ENCODE measurements at regions not wholly inside any gene's neighbourhood (a gene's known extent, or its start where the extent isn't known, plus 50 kb on each side); places are given as distances from the start of the nearest gene placed in this dataset.
"Not testable (repeated sequence)": the region's sequence is repeated elsewhere in the genome, so short reads cannot be mapped to it uniquely, and the experiment has no call there.

DNA sequence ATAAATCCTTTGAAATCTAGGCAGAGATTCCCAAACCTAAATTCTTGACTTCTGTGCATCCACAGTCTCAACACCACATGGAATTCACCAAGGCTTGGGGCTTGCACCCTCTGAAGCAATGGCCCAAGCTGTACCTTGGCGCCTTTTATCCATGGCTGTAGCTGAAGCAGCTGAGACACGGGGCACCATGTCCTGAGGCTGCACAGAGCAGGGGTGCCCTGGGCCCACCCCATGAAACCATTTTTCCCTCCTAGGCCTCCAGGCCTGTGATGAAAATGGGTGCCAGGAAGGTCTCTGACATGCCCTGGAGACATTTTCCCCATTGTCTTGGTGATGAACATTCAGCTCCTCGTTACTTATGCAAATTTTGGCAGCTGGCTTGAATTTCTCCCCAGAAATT, 158.6 kb upstream of the NUDT12 start:
- DNase-seq = no peak
- in situ Hi-C loops (cut with HindIII; ENCODE audit: low pct_ligation_motif_present, low pct_unique_long_range_greater_than_20kb, low sequenced_read_pairs) = no loop called here

DNA sequence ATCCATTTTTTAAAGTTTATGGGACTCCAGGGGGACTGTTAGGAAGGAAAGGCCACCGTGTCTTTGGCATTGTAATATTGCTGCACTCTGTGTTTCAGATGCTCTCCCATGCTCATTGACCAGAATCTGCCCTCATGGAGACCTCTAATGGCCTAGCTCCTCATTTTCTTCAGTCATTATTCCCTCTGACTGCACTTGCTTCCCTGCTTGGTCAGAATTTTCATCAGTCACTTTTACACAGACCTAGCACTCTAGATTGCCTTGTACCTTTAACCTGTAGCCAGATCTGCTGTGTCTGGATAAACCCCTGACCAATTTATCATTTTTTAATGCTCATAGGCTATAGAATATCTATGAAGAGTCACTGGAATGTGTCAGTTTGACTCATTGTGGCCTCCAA, 155.5 kb upstream of the NUDT12 start:
- in situ Hi-C loops (cut with HindIII; ENCODE audit: low pct_ligation_motif_present, low pct_unique_long_range_greater_than_20kb, low sequenced_read_pairs) = no loop called here
- DNase-seq = no peak

DNA sequence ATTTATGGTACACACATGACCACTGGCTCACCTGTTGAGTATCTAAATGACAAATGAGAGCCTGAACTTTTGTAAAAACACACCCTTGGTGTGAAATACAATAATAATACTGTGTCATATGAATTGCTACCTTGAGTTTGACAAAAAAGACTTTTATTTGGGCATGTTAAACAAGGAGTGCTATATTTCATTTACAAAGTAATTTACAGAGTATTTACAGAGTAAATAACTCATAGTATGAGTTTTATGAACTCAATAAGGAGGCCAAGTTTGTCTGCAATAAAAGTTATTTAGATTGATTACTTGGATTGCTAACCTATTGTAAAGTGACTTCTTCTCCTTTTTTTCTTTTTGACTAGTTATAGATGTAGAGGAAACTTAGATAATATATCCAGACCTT, 146.0 kb upstream of the NUDT12 start:
- in situ Hi-C loops (cut with HindIII; ENCODE audit: low pct_ligation_motif_present, low pct_unique_long_range_greater_than_20kb, low sequenced_read_pairs) = no loop called here
- no peak for DNase-seq

DNA sequence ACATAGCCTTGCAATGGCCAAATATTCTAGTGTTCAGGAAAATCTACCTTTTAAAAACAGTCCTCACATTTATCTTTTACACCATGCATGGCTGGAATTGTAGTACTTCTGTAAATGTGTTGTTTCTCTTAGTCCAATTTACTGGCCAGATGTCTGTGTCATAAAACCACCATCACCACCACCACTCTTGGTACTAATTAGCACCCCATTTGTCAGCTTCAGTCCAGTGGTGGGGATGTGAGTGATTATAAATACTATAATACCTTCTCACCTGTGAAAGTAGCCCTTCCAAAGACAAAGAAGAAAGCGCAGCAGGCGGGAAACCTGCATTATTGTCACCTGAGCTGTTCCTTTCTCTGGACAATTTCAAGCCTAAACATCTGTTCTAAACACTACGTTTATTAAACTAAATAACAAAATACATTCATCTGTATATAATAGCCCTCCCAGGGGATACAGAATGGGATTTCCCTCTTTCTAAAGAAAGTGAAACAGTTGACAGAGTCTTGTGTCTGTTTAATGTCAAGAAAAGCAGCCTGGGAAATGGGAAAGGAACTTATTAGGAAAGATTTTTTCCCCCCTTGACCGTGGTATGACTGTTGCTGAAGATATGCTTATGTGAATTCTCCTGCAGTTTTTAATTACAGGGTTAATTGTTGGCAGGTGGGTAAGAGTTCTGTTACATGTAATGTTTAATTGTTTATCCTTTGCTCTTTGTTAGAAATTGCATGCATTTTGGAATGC, 144.5 kb upstream of the NUDT12 start:
- DNase-seq = no peak
- in situ Hi-C loops (cut with HindIII; ENCODE audit: low pct_ligation_motif_present, low pct_unique_long_range_greater_than_20kb, low sequenced_read_pairs) = no loop called here

DNA sequence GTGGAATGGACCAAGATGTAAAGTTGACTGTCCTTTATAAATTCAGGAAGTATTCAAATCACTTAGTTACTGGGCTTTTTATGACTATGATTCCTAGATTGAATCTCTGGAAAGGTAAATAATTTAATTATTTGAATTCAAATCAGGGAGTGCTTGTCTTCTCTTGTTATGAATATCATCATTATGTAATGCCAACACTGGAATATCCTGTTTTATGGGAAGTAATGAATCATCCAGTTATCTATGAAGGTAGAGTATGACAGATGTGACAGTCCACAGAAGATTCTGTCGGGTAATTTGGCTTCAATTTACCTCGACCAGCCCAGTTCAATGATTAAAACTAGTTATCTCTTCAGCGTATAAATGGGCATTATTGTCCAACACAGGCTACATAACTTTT, 141.0 kb upstream of the NUDT12 start:
- in situ Hi-C loops (cut with HindIII; ENCODE audit: low pct_ligation_motif_present, low pct_unique_long_range_greater_than_20kb, low sequenced_read_pairs) = no loop called here
- DNase-seq = no peak

DNA sequence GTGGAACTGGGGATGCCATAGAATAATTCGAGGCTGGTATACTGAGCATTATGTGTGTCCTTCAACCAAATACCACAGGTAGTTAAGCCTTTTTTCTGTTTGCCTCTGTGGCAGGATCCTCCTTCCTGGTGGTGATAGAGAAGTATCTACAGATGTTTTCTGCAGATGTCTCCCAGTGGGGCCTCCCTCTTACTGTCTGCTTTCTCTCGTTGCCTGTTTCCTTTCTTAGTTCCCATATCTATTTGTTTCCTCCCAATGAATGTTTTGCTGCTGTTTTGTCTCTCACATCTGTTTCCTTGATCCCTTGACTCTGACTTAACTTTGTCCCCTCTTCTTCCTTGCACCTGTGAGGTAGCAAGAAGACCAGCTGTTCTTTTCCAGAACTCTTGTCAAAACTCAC, 130.9 kb upstream of the NUDT12 start:
- DNase-seq = no peak
- in situ Hi-C loops (cut with HindIII; ENCODE audit: low pct_ligation_motif_present, low pct_unique_long_range_greater_than_20kb, low sequenced_read_pairs) = no loop called here

DNA sequence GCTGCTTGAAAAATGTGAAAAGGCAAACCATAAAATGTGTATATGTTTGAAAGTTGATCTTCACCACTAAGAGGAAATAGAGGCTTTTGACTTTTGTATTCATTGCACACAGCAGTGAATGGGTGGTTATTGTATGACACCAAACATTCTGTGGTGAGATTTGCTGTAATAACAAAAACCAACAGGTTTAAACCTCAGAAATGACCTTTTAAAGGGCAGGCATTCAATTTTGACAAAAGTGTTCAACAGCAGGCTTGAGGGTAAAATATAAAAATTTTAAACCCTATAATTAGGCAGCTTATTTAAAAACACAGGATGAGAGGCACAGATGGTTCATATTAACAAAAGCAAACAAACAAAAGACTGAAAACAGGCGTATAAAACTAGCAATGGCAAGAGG, 128.1 kb upstream of the NUDT12 start:
- in situ Hi-C loops (cut with HindIII; ENCODE audit: low pct_ligation_motif_present, low pct_unique_long_range_greater_than_20kb, low sequenced_read_pairs) = no loop called here
- DNase-seq = no peak

DNA sequence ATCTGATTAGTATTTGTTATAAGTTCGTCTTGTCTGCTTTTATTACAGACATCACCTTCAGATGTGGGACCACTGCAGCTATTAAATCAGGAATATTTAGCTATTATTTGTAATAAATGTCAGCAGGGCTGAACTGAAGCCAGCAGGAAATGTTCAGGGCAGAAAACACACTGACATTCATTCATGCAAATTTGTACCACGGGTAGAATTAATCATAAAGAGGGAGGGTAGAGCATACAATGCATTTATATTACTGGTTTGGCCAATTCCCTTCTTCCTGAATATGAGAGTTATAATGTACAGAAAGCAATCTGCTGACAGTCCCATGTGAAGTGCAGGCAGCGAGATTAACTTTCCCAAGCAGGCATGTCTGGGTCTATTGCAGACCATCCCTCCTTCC, 117.3 kb upstream of the NUDT12 start:
- in situ Hi-C loops (cut with HindIII; ENCODE audit: low pct_ligation_motif_present, low pct_unique_long_range_greater_than_20kb, low sequenced_read_pairs) = no loop called here
- DNase-seq = no peak

DNA sequence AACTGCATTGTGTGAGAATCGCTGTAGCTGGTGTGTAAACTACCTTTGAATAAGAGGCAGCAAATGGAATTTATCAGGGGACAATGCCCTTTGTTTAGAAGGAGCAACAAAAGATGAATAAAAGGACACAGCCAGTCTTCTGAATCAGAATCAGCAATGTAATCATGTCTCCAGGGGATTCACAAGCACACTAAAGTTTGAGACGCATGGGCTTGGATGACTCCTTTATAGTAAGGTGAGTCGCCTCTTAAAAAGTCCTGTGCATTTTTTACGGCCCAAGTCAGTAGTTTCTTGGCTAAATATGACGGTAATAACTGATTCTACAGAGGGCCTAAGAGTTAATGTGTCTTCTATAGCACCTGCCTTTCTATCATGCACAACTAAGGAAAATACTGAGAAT, 113.6 kb upstream of the NUDT12 start:
- in situ Hi-C loops (cut with HindIII; ENCODE audit: low pct_ligation_motif_present, low pct_unique_long_range_greater_than_20kb, low sequenced_read_pairs) = not testable (repeated sequence)
- peak; percentile 16 for DNase-seq

DNA sequence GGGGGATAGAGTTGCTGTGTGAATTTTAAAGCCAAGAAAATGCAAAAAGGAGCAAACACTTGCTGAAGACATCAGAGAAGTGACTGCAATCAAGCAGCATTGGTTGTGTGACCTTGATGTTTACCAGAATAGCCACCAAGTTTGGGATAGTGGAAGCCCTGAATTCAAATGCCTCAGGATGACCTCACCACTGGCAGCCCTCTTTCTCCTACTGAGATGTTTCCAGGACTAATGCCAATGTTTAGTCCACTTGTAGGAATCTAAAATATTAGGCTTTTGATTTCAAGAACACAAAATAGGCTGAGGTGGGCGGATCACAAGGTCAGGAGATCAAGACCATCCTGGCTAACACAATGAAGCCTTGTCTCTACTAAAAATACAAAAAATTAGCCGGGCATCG, 112.2 kb upstream of the NUDT12 start:
- in situ Hi-C loops (cut with HindIII; ENCODE audit: low pct_ligation_motif_present, low pct_unique_long_range_greater_than_20kb, low sequenced_read_pairs) = no loop called here
- DNase-seq = no peak

DNA sequence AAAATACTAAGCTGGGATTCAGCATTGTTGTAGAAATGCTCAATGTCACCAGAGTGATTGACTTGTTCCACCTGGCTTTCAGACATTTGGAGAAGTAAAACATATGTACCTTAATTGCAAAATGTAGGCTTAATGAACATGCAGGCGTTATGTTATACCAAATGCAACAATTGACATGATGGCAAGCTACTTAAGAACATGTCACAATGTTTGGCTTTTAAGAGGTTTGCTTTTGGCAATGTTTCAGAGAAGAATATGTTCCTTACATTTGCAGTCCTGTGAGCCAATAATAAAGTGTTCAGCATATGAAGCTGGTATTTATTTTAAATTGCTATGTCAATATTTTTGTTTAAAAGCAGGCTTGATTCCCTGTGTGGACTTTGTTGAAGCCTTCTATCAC, 111.7 kb upstream of the NUDT12 start:
- in situ Hi-C loops (cut with HindIII; ENCODE audit: low pct_ligation_motif_present, low pct_unique_long_range_greater_than_20kb, low sequenced_read_pairs) = no loop called here
- DNase-seq = no peak

DNA sequence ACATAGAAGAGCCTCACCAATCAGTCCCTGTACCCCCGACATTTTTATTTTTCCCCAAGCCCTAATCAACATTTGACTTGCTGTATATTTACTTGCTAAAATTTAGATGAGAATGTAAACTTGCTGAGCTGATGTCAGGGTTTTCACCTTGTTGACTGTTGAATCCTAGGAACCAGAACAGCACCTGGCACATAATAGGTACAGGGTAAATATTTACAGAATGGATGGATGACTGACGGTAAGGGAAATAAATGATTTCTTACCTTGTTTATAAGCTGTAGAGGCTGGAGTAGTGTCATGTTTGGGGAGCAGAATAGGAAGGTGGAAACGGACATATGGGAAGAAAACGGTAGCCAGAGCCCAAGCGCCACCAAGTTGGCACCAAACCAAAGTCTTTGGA, 107.0 kb upstream of the NUDT12 start:
- in situ Hi-C loops (cut with HindIII; ENCODE audit: low pct_ligation_motif_present, low pct_unique_long_range_greater_than_20kb, low sequenced_read_pairs) = no loop called here
- DNase-seq = no peak

DNA sequence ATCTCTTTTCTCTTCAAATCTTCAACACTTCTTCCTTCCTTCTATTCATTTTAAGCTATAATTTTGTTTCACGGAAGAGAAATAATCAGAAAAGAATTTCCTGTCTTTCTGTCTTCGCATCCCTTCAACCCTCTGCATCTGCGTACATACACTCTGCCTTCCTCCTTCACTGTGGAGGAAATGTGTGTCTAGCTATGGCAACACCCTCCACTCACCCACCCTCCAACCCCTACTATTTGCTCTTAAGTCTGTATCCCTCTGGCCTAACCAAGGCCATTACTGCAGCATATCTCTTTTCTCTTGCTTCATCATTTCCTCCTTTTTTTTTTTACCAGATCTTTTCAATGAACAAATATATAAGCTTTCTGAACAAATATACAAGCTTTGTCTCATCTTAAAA, 105.7 kb upstream of the NUDT12 start:
- in situ Hi-C loops (cut with HindIII; ENCODE audit: low pct_ligation_motif_present, low pct_unique_long_range_greater_than_20kb, low sequenced_read_pairs) = no loop called here
- no peak for DNase-seq

DNA sequence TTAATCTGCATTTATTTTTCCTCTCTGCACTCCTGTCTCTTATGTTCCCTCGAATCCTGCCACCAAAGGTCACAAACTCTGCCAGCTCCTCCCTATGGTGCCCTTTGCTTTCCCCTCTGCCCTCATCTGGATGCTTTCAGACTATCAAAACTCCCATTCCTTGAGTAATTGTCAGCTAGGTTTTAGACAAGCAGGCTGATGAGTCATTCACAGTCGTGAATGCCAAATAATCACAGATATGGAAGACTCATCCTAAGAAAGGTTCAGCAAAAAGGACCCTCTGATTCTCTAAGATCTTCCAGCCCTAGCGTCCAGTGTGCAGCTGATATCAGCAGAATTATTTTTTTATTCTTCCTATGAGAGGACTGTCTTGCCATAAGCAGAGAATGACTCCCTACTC, 104.5 kb upstream of the NUDT12 start:
- DNase-seq = peak; percentile 1
- in situ Hi-C loops (cut with HindIII; ENCODE audit: low pct_ligation_motif_present, low pct_unique_long_range_greater_than_20kb, low sequenced_read_pairs) = no loop called here

DNA sequence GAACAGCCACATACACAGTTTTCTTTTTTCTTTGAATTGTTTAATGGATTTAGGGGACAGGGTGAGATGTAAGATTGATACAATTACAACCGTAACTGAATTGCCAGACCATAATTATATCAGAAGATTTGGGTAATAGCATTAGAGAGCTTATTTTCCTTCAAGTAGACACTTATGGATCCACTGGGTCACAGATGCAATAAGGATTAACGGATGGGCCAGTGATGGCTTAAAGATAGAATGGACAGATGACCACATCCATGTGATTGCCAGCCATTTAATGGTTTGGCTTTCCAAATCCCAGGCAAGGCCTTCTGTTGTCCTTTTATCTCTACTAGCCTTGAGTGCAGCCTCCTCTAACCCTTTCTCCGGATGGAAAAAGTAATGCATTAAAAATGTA, 94.7 kb upstream of the NUDT12 start:
- in situ Hi-C loops (cut with HindIII; ENCODE audit: low pct_ligation_motif_present, low pct_unique_long_range_greater_than_20kb, low sequenced_read_pairs) = no loop called here
- DNase-seq = no peak

DNA sequence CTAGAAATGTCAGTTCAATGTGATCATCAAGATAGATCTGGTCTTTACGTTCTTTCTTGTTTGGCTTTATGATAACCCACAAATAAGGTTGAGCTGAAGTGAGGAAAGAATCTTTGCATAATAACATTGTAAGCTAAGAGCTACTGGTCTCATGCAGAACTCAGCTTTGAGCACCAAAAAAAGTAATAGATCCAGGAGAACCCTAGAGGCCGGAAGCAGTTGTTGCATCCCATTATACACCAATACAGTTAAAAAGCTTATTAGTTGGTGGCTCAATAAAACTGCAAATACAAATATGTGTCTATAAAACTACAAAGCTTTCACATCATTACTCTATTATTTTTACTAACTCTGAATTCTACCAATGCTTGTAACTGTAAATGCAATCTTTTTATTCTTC, 85.5 kb upstream of the NUDT12 start:
- in situ Hi-C loops (cut with HindIII; ENCODE audit: low pct_ligation_motif_present, low pct_unique_long_range_greater_than_20kb, low sequenced_read_pairs) = no loop called here
- no peak for DNase-seq

DNA sequence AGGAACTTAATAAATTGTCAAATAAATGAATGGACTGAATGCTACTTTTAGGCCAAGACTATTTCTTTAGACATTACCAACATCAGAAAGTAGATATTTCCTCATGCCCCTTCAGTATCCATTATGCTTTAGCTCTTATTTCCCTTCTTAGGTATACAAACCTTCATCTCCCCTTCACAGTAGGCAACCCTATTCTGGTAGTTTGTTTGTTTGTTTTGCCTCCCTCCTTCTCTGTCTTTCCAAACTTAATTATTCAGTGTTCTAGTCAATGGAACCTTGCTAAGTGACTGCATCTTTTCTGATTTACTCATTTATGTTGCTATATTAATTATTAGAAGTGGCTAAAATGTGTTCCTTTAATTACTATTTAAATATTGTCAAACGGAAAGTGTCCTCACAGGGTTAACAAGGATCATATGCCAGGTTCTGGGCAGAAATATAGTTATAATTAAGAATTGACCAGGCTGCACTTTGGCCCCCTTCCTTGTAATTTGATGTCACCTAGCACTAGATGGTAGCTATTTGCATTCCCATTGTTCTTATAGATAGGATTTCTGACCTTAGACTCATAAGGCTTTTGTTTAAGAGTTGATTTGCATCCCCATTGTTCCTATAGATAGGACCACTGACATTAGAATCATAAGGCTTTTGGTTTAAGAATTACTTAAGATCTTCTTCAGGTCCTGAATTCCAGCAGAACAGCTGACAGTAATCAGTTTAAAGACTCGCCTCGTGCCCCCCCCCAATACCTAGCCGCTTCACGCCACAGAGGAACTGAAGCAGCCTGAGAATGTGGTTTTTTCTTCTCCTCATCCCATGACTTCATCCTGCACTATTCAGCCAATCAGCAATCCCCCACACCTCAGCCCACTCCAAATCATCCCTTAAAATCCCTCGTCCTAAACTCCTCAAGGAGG, 84.4 kb upstream of the NUDT12 start:
- in situ Hi-C loops (cut with HindIII; ENCODE audit: low pct_ligation_motif_present, low pct_unique_long_range_greater_than_20kb, low sequenced_read_pairs) = no loop called here

DNA sequence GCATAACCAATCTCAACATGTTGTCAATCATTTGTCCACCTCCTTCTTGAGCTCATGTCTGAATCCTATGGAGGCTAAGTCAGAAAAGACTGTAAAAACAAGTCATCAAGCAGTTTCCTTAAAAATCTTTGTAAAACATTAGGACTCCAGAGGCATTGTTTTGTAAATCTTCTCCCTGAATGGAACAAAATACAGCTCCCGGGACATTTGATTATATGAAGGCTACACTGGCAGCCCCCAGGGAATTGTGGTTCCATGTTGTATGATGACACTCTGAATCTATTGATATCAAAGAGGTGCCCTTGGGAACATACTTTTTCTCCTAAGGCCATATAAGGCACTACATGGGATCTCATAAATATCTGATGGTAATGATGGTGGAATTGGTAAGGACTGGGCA, 83.2 kb upstream of the NUDT12 start:
- in situ Hi-C loops (cut with HindIII; ENCODE audit: low pct_ligation_motif_present, low pct_unique_long_range_greater_than_20kb, low sequenced_read_pairs) = no loop called here
- DNase-seq = no peak

More for the DNA sequence above, 84.4 kb upstream of the NUDT12 start:
- DNase-seq = no peak

DNA sequence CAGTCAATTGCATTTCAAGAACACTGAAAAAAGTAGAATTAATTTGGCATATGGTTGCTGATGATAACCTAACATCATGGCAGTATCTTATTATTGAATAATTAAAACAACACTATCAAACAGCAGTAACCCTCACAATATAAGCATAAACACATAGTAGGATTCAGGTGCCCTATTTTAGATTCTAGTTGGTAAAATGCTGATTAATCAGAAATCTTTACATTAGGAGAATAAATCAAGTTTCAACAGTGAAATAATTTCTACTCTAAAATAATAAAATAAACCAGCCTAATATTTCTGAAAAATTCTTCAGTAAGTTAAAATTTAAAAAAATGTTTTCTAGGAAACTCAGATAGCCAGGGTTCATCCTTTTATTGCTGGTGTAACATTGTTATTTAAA, 76.4 kb upstream of the NUDT12 start:
- DNase-seq = no peak
- in situ Hi-C loops (cut with HindIII; ENCODE audit: low pct_ligation_motif_present, low pct_unique_long_range_greater_than_20kb, low sequenced_read_pairs) = no loop called here

DNA sequence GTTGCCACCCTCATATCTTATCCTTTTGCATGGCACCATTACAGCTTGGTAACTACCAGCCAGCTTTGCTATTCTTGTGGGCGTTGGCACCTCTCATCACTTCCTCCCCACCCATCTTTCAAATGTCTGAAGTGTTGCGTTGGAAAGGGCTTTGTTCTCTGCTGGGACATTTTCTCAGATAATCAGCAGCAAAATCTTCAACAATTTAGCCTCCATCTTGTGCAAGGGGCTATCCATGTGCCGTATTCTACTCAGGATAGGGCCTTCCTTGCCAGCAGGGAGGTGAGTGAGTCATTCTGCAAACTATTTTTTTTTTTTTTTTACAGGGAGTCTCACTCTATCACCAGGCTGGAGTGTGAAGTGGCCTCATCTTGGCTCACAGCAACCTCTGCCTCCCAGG, 62.1 kb upstream of the NUDT12 start:
- DNase-seq = no peak
- in situ Hi-C loops (cut with HindIII; ENCODE audit: low pct_ligation_motif_present, low pct_unique_long_range_greater_than_20kb, low sequenced_read_pairs) = no loop called here
